Suprapubic skin (tissue), 4 donors: ENCODE measurements at regions not wholly inside any gene's neighbourhood (a gene's known extent, or its start where the extent isn't known, plus 50 kb on each side); places are given as distances from the start of the nearest gene placed in this dataset.

Experiments
- CTCF ChIP-seq, 2 donors: fragments of 200-600 bp in 1 of 2; fragments of 450-650 bp in 1 of 2; sonication (generic) in 1 of 2; IDR thresholded peaks; one replicate each; pipeline ENCODE4 v1.5.1; 2016 to 2019; ENCODE audit warnings: antibody characterized with exemption in 2 of 2, mild to moderate bottlenecking in 1 of 2, moderate library complexity in 1 of 2
- EP300 ChIP-seq: sonication (generic); formaldehyde crosslinking; IDR thresholded peaks from one replicate; pipeline ENCODE4 v1.6.1; 2017; ENCODE audit warnings: antibody characterized with exemption
- POLR2A ChIP-seq, 2 donors: fragments of 450-650 bp; IDR thresholded peaks; one replicate each; pipeline ENCODE4 v1.6.1; 2017; ENCODE audit warnings: antibody characterized with exemption in 2 of 2, mild to moderate bottlenecking in 2 of 2, moderate library complexity in 2 of 2
- POLR2AphosphoS5 ChIP-seq, 3 donors: sonication (generic); formaldehyde crosslinking; IDR thresholded peaks; one replicate each; pipeline ENCODE4 v1.6.1; 2017; ENCODE audit warnings: antibody characterized with exemption in 3 of 3

DNA sequence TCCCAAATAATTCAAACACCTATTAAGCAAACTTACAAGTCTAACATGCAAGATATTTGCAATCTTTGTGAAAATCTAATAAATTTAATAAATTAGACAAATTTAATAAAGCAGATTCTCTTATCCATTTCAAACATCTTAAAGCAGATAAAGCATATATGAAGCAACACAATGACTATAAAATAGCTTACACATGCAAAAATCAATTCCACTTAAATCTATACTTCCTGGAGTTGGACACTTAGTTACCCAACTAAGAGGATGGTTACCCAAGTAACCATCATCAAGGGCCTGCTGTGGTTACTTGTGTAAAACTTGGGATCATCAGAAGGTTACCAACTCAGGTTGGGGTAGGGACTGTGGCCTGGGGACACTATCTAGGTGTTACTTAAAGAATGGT is 206.8 kb downstream of the CD47 start:
- TF ChIP-seq CTCF (IDR thresholded peaks at IDR 0.05) = no peak
- TF ChIP-seq POLR2AphosphoS5 (IDR thresholded peaks at IDR 0.05) = no peak
- no peak for TF ChIP-seq POLR2A (IDR thresholded peaks at IDR 0.05)
- TF ChIP-seq EP300 = no peak
